ENCODE measurements at regions not wholly inside any gene's neighbourhood (a gene's known extent, or its start where the extent isn't known, plus 50 kb on each side); places are given as distances from the start of the nearest gene placed in this dataset.

DNA sequence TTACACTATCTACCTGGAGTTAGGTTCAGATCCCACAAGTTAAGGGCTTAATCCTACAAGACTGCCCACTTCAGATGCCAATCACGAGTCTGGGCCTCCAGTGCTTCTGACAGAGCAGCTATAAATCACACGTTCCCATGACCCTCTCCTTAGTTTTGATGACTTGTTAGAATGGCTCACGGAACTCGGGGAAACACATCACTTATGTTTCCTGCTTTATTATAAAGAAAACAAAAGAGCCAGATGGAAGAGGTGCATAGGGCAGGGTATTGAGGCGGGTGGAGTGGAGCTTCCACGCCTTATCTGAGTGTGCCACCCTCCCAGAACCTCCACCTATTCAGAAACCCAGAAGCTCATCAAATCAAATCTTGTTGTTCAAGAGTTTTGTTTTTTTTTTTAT lies 170.8 kb downstream of the MOBP start:
- H4K8ac ChIP-seq (ENCODE audit: low read depth, low read length): no peak overlapping the region
- no peak overlapping the region for H3K4ac ChIP-seq (ENCODE audit: low read depth, low read length)
- no peaks in the 10 kb centered on the region for H3K36me3 ChIP-seq (ENCODE audit: control insufficient read depth in 1 of 2, insufficient read depth in 2 of 2, low read length in 2 of 2)
- no peak overlapping the region for H3K27ac ChIP-seq (ENCODE audit: low read depth, low read length)
- H3K4me2 ChIP-seq (ENCODE audit: low read length): no peak overlapping the region
- no peaks in the 10 kb centered on the region for H3K79me1 ChIP-seq (ENCODE audit: low read length)
- no peaks in the 10 kb centered on the region for H3K27me3 ChIP-seq (ENCODE audit: insufficient read depth, low read length)
- H2AK5ac ChIP-seq (ENCODE audit: low read length): no peak overlapping the region
- no peaks in the 10 kb centered on the region for H3K79me2 ChIP-seq (ENCODE audit: control insufficient read depth, insufficient read depth, low read length, poor library complexity)
- no peak overlapping the region for H3K23ac ChIP-seq (ENCODE audit: low read length)
- H4K12ac ChIP-seq (ENCODE audit: low read depth, low read length): no peak overlapping the region
- no peak overlapping the region for H3K4me3 ChIP-seq (ENCODE audit: low read depth, low read length)
- no CpG with 5 or more reads among the region's 6 CpGs for WGBS (ENCODE audit: extremely low coverage, insufficient coverage, insufficient read length)
- H3K14ac ChIP-seq (ENCODE audit: low read length): no peak overlapping the region
- no peak overlapping the region for H2BK12ac ChIP-seq (ENCODE audit: low read length)
- no peak overlapping the region for H4K91ac ChIP-seq (ENCODE audit: low read depth, low read length)
- no peak overlapping the region for H2AFZ ChIP-seq (ENCODE audit: insufficient read depth, low read length, poor library complexity)
- no peak overlapping the region for H3K18ac ChIP-seq (ENCODE audit: low read length)
- H3K9ac ChIP-seq (ENCODE audit: low read length): no peak overlapping the region
- no peaks in the 10 kb centered on the region for H3K9me3 ChIP-seq (ENCODE audit: insufficient read depth, low read depth, low read length)
- no peak for DNase-seq
- H2BK5ac ChIP-seq (ENCODE audit: low read depth, low read length, poor library complexity): no peak overlapping the region
- peaks cover 0 to 2% of the 10 kb centered on the region in 2 experiments for H3K4me1 ChIP-seq (ENCODE audit: control insufficient read depth in 1 of 2, insufficient read depth in 2 of 2, low read length in 2 of 2)
- no peak overlapping the region for H2BK120ac ChIP-seq (ENCODE audit: insufficient read depth, low read length, poor library complexity)

DNA sequence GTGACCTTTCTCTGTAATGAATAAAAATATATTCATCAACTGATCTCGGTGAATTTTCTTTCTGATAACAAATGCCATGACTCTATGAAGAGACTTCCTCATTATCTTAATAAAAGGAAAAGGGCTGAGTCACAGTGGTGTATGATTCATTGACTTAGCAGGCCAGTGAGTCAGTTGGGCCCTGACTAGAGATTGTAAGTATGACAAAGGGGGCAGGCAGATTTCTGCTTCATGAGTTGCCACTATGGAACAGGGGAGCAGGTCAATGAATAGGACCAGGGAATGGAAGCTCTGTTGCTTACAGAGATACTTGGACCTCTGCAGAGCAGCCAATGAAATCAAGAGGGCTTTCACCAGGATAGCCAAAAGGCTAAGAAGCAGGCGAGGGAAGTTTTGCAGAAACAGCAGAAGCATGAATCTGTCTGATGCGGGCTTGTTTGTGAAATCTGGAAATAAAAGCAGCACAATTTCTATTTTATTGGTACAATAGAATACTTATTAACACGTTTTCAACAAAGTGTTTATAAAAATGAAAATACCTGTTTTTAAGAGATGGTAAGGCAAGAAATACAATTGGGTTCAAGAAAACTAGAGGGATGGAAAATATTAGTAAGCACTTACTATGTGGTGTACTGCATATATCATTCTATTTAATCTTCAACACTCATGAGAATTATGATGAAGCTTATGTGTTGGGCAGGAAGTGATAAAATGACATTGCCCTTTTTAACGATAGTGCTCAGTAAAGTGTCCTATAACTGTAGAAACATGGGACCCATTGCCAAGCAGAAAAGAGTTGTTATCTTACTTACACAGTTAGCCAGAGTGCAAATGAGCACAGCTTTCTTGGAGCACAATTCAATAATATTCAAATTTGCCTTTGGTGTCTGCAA lies 169.8 kb upstream of the MYRIP start:
- no peak overlapping the region for H2BK12ac ChIP-seq (ENCODE audit: low read length)
- H3K4me3 ChIP-seq (ENCODE audit: low read depth, low read length): no peak overlapping the region
- H3K4me2 ChIP-seq (ENCODE audit: low read length): no peak overlapping the region
- H3K27me3 ChIP-seq (ENCODE audit: insufficient read depth, low read length): no peaks in the 10 kb centered on the region
- peak; percentile 73 to 91 for DNase-seq
- no peak overlapping the region for H2BK5ac ChIP-seq (ENCODE audit: low read depth, low read length, poor library complexity)
- peaks cover 0 to 2% of the 10 kb centered on the region in 2 experiments for H3K4me1 ChIP-seq (ENCODE audit: control insufficient read depth in 1 of 2, insufficient read depth in 2 of 2, low read length in 2 of 2)
- H2AFZ ChIP-seq (ENCODE audit: insufficient read depth, low read length, poor library complexity): no peak overlapping the region
- H3K79me1 ChIP-seq (ENCODE audit: low read length): no peaks in the 10 kb centered on the region
- no peak overlapping the region for H4K12ac ChIP-seq (ENCODE audit: low read depth, low read length)
- H4K8ac ChIP-seq (ENCODE audit: low read depth, low read length): no peak overlapping the region
- no peak overlapping the region for H2AK5ac ChIP-seq (ENCODE audit: low read length)
- no peaks in the 10 kb centered on the region for H3K36me3 ChIP-seq (ENCODE audit: control insufficient read depth in 1 of 2, insufficient read depth in 2 of 2, low read length in 2 of 2)
- H3K9me3 ChIP-seq (ENCODE audit: insufficient read depth, low read depth, low read length): no peaks in the 10 kb centered on the region
- H2BK120ac ChIP-seq (ENCODE audit: insufficient read depth, low read length, poor library complexity): no peak overlapping the region
- H4K91ac ChIP-seq (ENCODE audit: low read depth, low read length): no peak overlapping the region
- no peak overlapping the region for H3K9ac ChIP-seq (ENCODE audit: low read length)
- WGBS (ENCODE audit: extremely low coverage, insufficient coverage, insufficient read length): no CpG with 5 or more reads among the region's 5 CpGs
- H3K79me2 ChIP-seq (ENCODE audit: control insufficient read depth, insufficient read depth, low read length, poor library complexity): no peaks in the 10 kb centered on the region
- H3K18ac ChIP-seq (ENCODE audit: low read length): no peak overlapping the region
- no peak overlapping the region for H3K23ac ChIP-seq (ENCODE audit: low read length)
- no peak overlapping the region for H3K4ac ChIP-seq (ENCODE audit: low read depth, low read length)
- H3K27ac ChIP-seq (ENCODE audit: low read depth, low read length): no peak overlapping the region
- no peak overlapping the region for H3K14ac ChIP-seq (ENCODE audit: low read length)

DNA sequence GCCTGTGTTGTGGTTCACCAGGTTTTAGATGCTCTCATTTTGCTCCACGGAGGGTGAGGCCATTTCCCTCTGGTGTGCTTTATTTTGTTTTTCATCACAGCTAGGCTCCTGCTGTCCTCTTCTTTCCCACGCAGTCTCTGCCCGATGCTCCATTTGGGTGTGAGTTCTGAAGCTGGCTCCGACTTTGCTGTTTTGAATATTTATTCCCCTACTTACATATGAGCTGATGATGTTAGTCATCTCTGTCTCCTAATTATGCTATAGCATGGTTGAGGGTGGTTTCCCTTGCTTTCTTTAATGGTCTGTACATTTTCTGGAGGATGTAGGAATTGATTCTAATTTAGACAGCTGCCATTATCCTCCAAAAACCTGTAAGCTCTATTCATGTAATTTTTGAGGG lies 168.1 kb upstream of the MYRIP start:
- WGBS (ENCODE audit: extremely low coverage, insufficient coverage, insufficient read length): no CpG with 5 or more reads among the region's 4 CpGs
- Histone ChIP-seq H2BK12ac (ENCODE audit: low read length) (no peak overlapping the region), H4K8ac (ENCODE audit: low read depth, low read length) (no peak overlapping the region), H3K79me2 (ENCODE audit: control insufficient read depth, insufficient read depth, low read length, poor library complexity) (no peaks in the 10 kb centered on the region), H3K14ac (ENCODE audit: low read length) (no peak overlapping the region), H2AFZ (ENCODE audit: insufficient read depth, low read length, poor library complexity) (no peak overlapping the region), H4K12ac (ENCODE audit: low read depth, low read length) (no peak overlapping the region), H3K18ac (ENCODE audit: low read length) (no peak overlapping the region), H3K23ac (ENCODE audit: low read length) (no peak overlapping the region), H3K9me3 (ENCODE audit: insufficient read depth, low read depth, low read length) (no peaks in the 10 kb centered on the region), H4K91ac (ENCODE audit: low read depth, low read length) (no peak overlapping the region), H2BK120ac (ENCODE audit: insufficient read depth, low read length, poor library complexity) (no peak overlapping the region), H3K4me3 (ENCODE audit: low read depth, low read length) (no peak overlapping the region), H3K36me3 (ENCODE audit: control insufficient read depth in 1 of 2, insufficient read depth in 2 of 2, low read length in 2 of 2) (no peaks in the 10 kb centered on the region), H3K4me2 (ENCODE audit: low read length) (no peak overlapping the region), H3K4ac (ENCODE audit: low read depth, low read length) (no peak overlapping the region), H3K27me3 (ENCODE audit: insufficient read depth, low read length) (no peaks in the 10 kb centered on the region), H2AK5ac (ENCODE audit: low read length) (no peak overlapping the region), H2BK5ac (ENCODE audit: low read depth, low read length, poor library complexity) (no peak overlapping the region), H3K9ac (ENCODE audit: low read length) (peak overlapping the region; percentile 33), H3K79me1 (ENCODE audit: low read length) (no peaks in the 10 kb centered on the region), H3K4me1 (ENCODE audit: control insufficient read depth in 1 of 2, insufficient read depth in 2 of 2, low read length in 2 of 2) (peaks cover 0 to 2% of the 10 kb centered on the region in 2 experiments), H3K27ac (ENCODE audit: low read depth, low read length) (no peak overlapping the region)
- DNase-seq: no peak

DNA sequence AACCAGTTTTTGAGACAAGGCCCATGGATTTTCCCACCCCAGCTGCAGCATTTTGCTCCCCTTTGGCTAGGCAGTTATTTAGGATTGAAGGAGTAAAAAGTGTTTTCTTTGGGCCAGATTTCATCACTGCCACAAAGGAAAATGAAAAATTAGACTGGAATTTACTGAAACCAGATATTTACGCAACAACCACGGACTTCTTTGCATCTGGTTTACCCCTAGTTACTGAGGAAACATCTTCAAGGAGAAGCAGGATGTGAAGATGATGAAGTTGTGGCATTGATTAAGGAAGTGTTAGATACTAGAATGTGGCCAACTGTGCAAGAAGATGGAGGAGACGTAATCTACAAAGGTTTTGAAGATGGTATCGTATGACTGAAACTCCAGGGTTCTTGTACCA lies 165.2 kb upstream of the MYRIP start:
- WGBS (ENCODE audit: extremely low coverage, insufficient coverage, insufficient read length): no CpG with 5 or more reads among the region's 4 CpGs
- Histone ChIP-seq H2AK5ac (ENCODE audit: low read length) (no peak overlapping the region), H3K4me1 (ENCODE audit: control insufficient read depth in 1 of 2, insufficient read depth in 2 of 2, low read length in 2 of 2) (peaks cover 0 to 2% of the 10 kb centered on the region in 2 experiments), H3K27ac (ENCODE audit: low read depth, low read length) (no peak overlapping the region), H3K79me1 (ENCODE audit: low read length) (no peaks in the 10 kb centered on the region), H3K79me2 (ENCODE audit: control insufficient read depth, insufficient read depth, low read length, poor library complexity) (no peaks in the 10 kb centered on the region), H2BK120ac (ENCODE audit: insufficient read depth, low read length, poor library complexity) (no peak overlapping the region), H3K9ac (ENCODE audit: low read length) (no peak overlapping the region), H2BK12ac (ENCODE audit: low read length) (no peak overlapping the region), H3K27me3 (ENCODE audit: insufficient read depth, low read length) (no peaks in the 10 kb centered on the region), H3K18ac (ENCODE audit: low read length) (no peak overlapping the region), H2AFZ (ENCODE audit: insufficient read depth, low read length, poor library complexity) (no peak overlapping the region), H3K23ac (ENCODE audit: low read length) (no peak overlapping the region), H2BK5ac (ENCODE audit: low read depth, low read length, poor library complexity) (no peak overlapping the region), H4K12ac (ENCODE audit: low read depth, low read length) (no peak overlapping the region), H3K36me3 (ENCODE audit: control insufficient read depth in 1 of 2, insufficient read depth in 2 of 2, low read length in 2 of 2) (no peaks in the 10 kb centered on the region), H3K14ac (ENCODE audit: low read length) (no peak overlapping the region), H4K8ac (ENCODE audit: low read depth, low read length) (no peak overlapping the region), H3K4me3 (ENCODE audit: low read depth, low read length) (no peak overlapping the region), H4K91ac (ENCODE audit: low read depth, low read length) (no peak overlapping the region), H3K9me3 (ENCODE audit: insufficient read depth, low read depth, low read length) (no peaks in the 10 kb centered on the region), H3K4ac (ENCODE audit: low read depth, low read length) (no peak overlapping the region), H3K4me2 (ENCODE audit: low read length) (no peak overlapping the region)
- peak in 1 of 2 donors; percentile 62 for DNase-seq

Measured in trophoblast cell (in vitro differentiated cells and primary cell).